H9 (cell line): ENCODE measurements at regions not wholly inside any gene's neighbourhood (a gene's known extent, or its start where the extent isn't known, plus 50 kb on each side); places are given as distances from the start of the nearest gene placed in this dataset.

Experiments
- DNase-seq: peaks from one replicate; pipeline ENCODE4 v3.0.0-alpha.2; 2017
- H2AFZ ChIP-seq: one replicate; pipeline ENCODE4 v1.6.1; 2013; ENCODE audit warnings: mild to moderate bottlenecking, low read length, control low read depth, moderate library complexity
- H2AK5ac ChIP-seq: 2 replicates; pipeline ENCODE4 v1.6.1; 2013; ENCODE audit warnings: low read length, control low read depth, mixed read lengths; ENCODE audit not compliant: insufficient read length
- H2BK120ac ChIP-seq: one replicate; pipeline ENCODE4 v1.6.1; 2013; ENCODE audit warnings: low read depth, mild to moderate bottlenecking, low read length, control low read depth, inconsistent platforms; ENCODE audit not compliant: poor library complexity, severe bottlenecking
- H2BK12ac ChIP-seq: 2 replicates; pipeline ENCODE4 v1.6.1; 2013; ENCODE audit warnings: low read length, control low read depth, mixed read lengths, low read depth; ENCODE audit not compliant: insufficient read length
- H2BK15ac ChIP-seq: 2 replicates; pipeline ENCODE4 v1.6.1; 2013; ENCODE audit warnings: low read depth, low read length, control low read depth
- H2BK20ac ChIP-seq: one replicate; pipeline ENCODE4 v1.6.1; 2013; ENCODE audit warnings: low read depth, mild to moderate bottlenecking, low read length, control low read depth, inconsistent platforms; ENCODE audit not compliant: poor library complexity, severe bottlenecking
- H2BK5ac ChIP-seq: 2 replicates; pipeline ENCODE4 v1.6.1; 2013; ENCODE audit warnings: low read length, control low read depth, mixed read lengths; ENCODE audit not compliant: insufficient read length
- H3K14ac ChIP-seq: 2 replicates; pipeline ENCODE4 v1.6.1; 2013; ENCODE audit warnings: low read length, control low read depth; ENCODE audit not compliant: insufficient read depth
- H3K18ac ChIP-seq: 2 replicates; pipeline ENCODE4 v1.6.1; 2013; ENCODE audit warnings: low read depth, mild to moderate bottlenecking, mixed read lengths, low read length, control low read depth; ENCODE audit not compliant: insufficient read length
- H3K23ac ChIP-seq: 2 replicates; pipeline ENCODE4 v1.6.1; 2013; ENCODE audit warnings: low read length, control low read depth, mixed read lengths, low read depth; ENCODE audit not compliant: insufficient read length
- H3K23me2 ChIP-seq: 2 replicates; pipeline ENCODE4 v1.6.1; 2013; ENCODE audit warnings: low read depth, mild to moderate bottlenecking, mixed read lengths, low read length, control low read depth; ENCODE audit not compliant: insufficient read length, poor library complexity, severe bottlenecking
- H3K27ac ChIP-seq: 2 replicates; pipeline ENCODE4 v1.5.1; 2013; ENCODE audit warnings: low read length, control low read depth, mixed read lengths, low read depth; ENCODE audit not compliant: insufficient read length
- H3K27me3 ChIP-seq: 2 replicates; pipeline ENCODE4 v1.6.1; 2013; ENCODE audit warnings: low read length, control low read depth, inconsistent platforms; ENCODE audit not compliant: insufficient read depth
- H3K4ac ChIP-seq: 2 replicates; pipeline ENCODE4 v1.6.1; 2013; ENCODE audit warnings: low read depth, mild to moderate bottlenecking, control low read depth, inconsistent platforms, low read length, moderate library complexity
- H3K4me1 ChIP-seq: 2 replicates; pipeline ENCODE4 v1.6.1; 2013; ENCODE audit warnings: low read length, control low read depth, inconsistent platforms; ENCODE audit not compliant: insufficient read depth
- H3K4me2 ChIP-seq: 2 replicates; pipeline ENCODE4 v1.6.1; 2013; ENCODE audit warnings: low read length, control low read depth, mixed read lengths; ENCODE audit not compliant: insufficient read length, insufficient read depth
- H3K56ac ChIP-seq: 2 replicates; pipeline ENCODE4 v1.6.1; 2013; ENCODE audit warnings: low read depth, mild to moderate bottlenecking, mixed read lengths, low read length, control low read depth; ENCODE audit not compliant: insufficient read length
- H3K79me1 ChIP-seq: 2 replicates; pipeline ENCODE4 v1.6.1; 2013; ENCODE audit warnings: low read depth, mild to moderate bottlenecking, moderate library complexity, low read length, control low read depth, inconsistent platforms; ENCODE audit not compliant: insufficient read depth, poor library complexity, severe bottlenecking
- H3K79me2 ChIP-seq: 2 replicates; pipeline ENCODE4 v1.6.1; 2013; ENCODE audit warnings: low read length, control low read depth, inconsistent platforms; ENCODE audit not compliant: insufficient read depth
- H3K9ac ChIP-seq: 2 replicates; pipeline ENCODE4 v1.6.1; 2013; ENCODE audit warnings: low read length, control low read depth, mixed read lengths; ENCODE audit not compliant: insufficient read length; ENCODE audit errors: extremely low read depth
- H3K9me3 ChIP-seq: one replicate; pipeline ENCODE4 v1.6.1; 2013; ENCODE audit warnings: low read depth, low read length, inconsistent platforms; ENCODE audit not compliant: control insufficient read depth
- H3T11ph ChIP-seq: one replicate; pipeline ENCODE4 v1.6.1; 2013; ENCODE audit warnings: mild to moderate bottlenecking, low read length, control low read depth, inconsistent platforms
- H4K20me1 ChIP-seq: one replicate; pipeline ENCODE4 v1.6.1; 2013; ENCODE audit not compliant: control insufficient read depth, insufficient read length, insufficient read depth
- H4K5ac ChIP-seq: 2 replicates; pipeline ENCODE4 v1.6.1; 2013; ENCODE audit warnings: low read depth, mild to moderate bottlenecking, mixed read lengths, low read length, control low read depth; ENCODE audit not compliant: insufficient read length
- H4K8ac ChIP-seq: replicated peaks from 2 replicates; pipeline ENCODE4 v1.6.1; 2013; ENCODE audit warnings: low read length, control low read depth, mixed read lengths, low read depth; ENCODE audit not compliant: insufficient read length
- H4K91ac ChIP-seq: 2 replicates; pipeline ENCODE4 v1.6.1; 2013; ENCODE audit warnings: low read depth, mild to moderate bottlenecking, moderate library complexity, mixed read lengths, low read length, control low read depth; ENCODE audit not compliant: insufficient read length
- H3K27ac Mint-ChIP-seq, 3 experiments: 2 replicates in 2 of 3; 3 replicates in 1 of 3; pipeline ENCODE4 v1.8.0; 2020 to 2021; ENCODE audit warnings: mixed read lengths in 3 of 3, mild to moderate bottlenecking in 1 of 3, moderate library complexity in 1 of 3
- H3K27me3 Mint-ChIP-seq: 2 replicates; pipeline ENCODE4 v1.8.0; 2021; ENCODE audit warnings: low read depth, mild to moderate bottlenecking, moderate library complexity, mixed read lengths
- H3K36me3 Mint-ChIP-seq, 3 experiments: 2 replicates in 2 of 3; 3 replicates in 1 of 3; pipeline ENCODE4 v1.8.0; 2020 to 2021; ENCODE audit warnings: low read depth in 3 of 3, mixed read lengths in 3 of 3; ENCODE audit not compliant: insufficient read depth in 1 of 3
- H3K4me1 Mint-ChIP-seq, 2 experiments: 2 replicates each; pipeline ENCODE4 v1.8.0; 2020; ENCODE audit warnings: mixed read lengths in 2 of 2
- H3K4me3 Mint-ChIP-seq, 2 experiments: 2 replicates in 1 of 2; 3 replicates in 1 of 2; pipeline ENCODE4 v1.8.0; 2020 to 2021; ENCODE audit warnings: mild to moderate bottlenecking in 2 of 2, mixed read lengths in 2 of 2, moderate library complexity in 1 of 2
- H3K9me3 Mint-ChIP-seq, 2 experiments: 2 replicates in 1 of 2; 3 replicates in 1 of 2; pipeline ENCODE4 v1.8.0; 2020; ENCODE audit warnings: mild to moderate bottlenecking in 2 of 2, mixed read lengths in 2 of 2, moderate library complexity in 1 of 2
- CTCF ChIP-seq: fragments of 200-600 bp; sonication (generic); conservative IDR thresholded peaks from 3 replicates; pipeline ENCODE4 v1.8.0; 2021; ENCODE audit warnings: antibody characterized with exemption, mild to moderate bottlenecking
- WGBS: extraction: QIAGEN DNeasy Blood & Tissue Kit; methylation state at CpG from one replicate; pipeline ENCODE4 v1.1.7; 2013; ENCODE audit warnings: missing lambda C conversion rate, low lambda C conversion rate, mixed read lengths; ENCODE audit not compliant: insufficient read length; ENCODE audit errors: extremely low coverage; 5-methylcytosine and 5-hydroxymethylcytosine counted together

- H3K27ac Mint-ChIP-seq = no peak overlapping the region
Measured at GRCh38 chr13:105168295-105168694, 1367.2 kb downstream of the EFNB2 start.

More at GRCh38 chr13:105168295-105168694, 1367.2 kb downstream of the EFNB2 start:
- Histone ChIP-seq H3K4me1 (no peaks in the 10 kb centered on the region), H2BK5ac (no peak overlapping the region), H2AFZ (no peak overlapping the region), H3K79me1 (no peaks in the 10 kb centered on the region), H4K8ac (no peak overlapping the region), H2BK20ac (no peak overlapping the region), H3K79me2 (no peaks in the 10 kb centered on the region), H3K9ac (no peak overlapping the region), H3K4me2 (no peak overlapping the region), H3K23ac (no peak overlapping the region), H2BK120ac (no peak overlapping the region), H2BK12ac (no peak overlapping the region), H3K14ac (no peak overlapping the region), H2AK5ac (no peak overlapping the region), H3T11ph (no peak overlapping the region), H3K23me2 (no peaks in the 10 kb centered on the region), H4K91ac (no peak overlapping the region), H4K5ac (no peak overlapping the region), H3K27me3 (no peaks in the 10 kb centered on the region), H3K56ac (no peak overlapping the region), H3K9me3 (no peaks in the 10 kb centered on the region), H3K4ac (no peak overlapping the region), H2BK15ac (no peak overlapping the region), H4K20me1 (no peaks in the 10 kb centered on the region), H3K27ac (no peak overlapping the region), H3K18ac (no peak overlapping the region)
- no peaks in the 10 kb centered on the region for H3K4me1 Mint-ChIP-seq
- DNase-seq = no peak
- no CpG with 5 or more reads among the region's 1 CpG for WGBS
- H3K36me3 Mint-ChIP-seq = no peaks in the 10 kb centered on the region
- H3K9me3 Mint-ChIP-seq = peaks cover 0 to 2% of the 10 kb centered on the region in 2 experiments; a peak in 1 of 5 replicates
- H3K4me3 Mint-ChIP-seq = no peak overlapping the region
- no peaks in the 10 kb centered on the region for H3K27me3 Mint-ChIP-seq
- no peak for TF ChIP-seq CTCF
